ENCODE measurements at regions not wholly inside any gene's neighbourhood (a gene's known extent, or its start where the extent isn't known, plus 50 kb on each side); places are given as distances from the start of the nearest gene placed in this dataset.

GRCh38 chr7:36802459-36803135, 78.3 kb upstream of the AOAH start:
- TF ChIP-seq CTCF (tag by site-specific recombination; IDR thresholded peaks at IDR 0.05) (no peak), ZNF354C (tag by site-specific recombination; IDR thresholded peaks at IDR 0.05; ENCODE audit: borderline replicate concordance, low read depth) (no peak), ZNF777 (tag by site-specific recombination; IDR thresholded peaks at IDR 0.05; ENCODE audit: borderline replicate concordance) (no peak), TCF7L2 (IDR thresholded peaks at IDR 0.05; ENCODE audit: borderline replicate concordance, low read depth, low read length) (no peak), ZNF747 (tag by site-specific recombination; IDR thresholded peaks at IDR 0.05) (no peak)
